ENCODE measurements at regions not wholly inside any gene's neighbourhood (a gene's known extent, or its start where the extent isn't known, plus 50 kb on each side); places are given as distances from the start of the nearest gene placed in this dataset.

DNA sequence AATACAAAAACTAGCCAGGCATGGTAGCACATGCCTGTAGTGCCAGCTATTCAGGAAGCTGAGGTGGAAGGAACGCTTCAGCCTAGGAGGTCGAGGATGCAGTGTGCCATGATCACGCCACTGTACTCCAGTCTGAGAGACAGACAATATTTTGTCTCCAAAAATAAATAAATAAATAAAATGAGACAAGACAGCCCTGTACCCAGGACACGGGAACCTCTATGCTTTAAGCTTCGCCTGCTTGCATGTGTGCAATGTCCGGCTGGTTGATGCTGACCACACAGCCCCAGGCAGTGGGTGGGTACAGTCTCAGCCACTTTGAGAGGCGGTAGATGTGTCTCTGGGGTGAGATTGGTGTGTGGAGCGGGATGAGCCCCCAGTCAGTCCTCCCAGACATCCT is 52.0 kb upstream of the MPEG1 start:
- Histone ChIP-seq H3K4me1 (no peaks in the 10 kb centered on the region), H3K36me3 (no peaks in the 10 kb centered on the region), H3K27ac (no peak overlapping the region), H3K4me3 (no peak overlapping the region), H3K9me3 (no peaks in the 10 kb centered on the region), H3K27me3 (no peaks in the 10 kb centered on the region)
- no peak for DNase-seq
- TF ChIP-seq EP300 (IDR thresholded peaks at IDR 0.05), result no peak
- TF ChIP-seq, protein P1, sequence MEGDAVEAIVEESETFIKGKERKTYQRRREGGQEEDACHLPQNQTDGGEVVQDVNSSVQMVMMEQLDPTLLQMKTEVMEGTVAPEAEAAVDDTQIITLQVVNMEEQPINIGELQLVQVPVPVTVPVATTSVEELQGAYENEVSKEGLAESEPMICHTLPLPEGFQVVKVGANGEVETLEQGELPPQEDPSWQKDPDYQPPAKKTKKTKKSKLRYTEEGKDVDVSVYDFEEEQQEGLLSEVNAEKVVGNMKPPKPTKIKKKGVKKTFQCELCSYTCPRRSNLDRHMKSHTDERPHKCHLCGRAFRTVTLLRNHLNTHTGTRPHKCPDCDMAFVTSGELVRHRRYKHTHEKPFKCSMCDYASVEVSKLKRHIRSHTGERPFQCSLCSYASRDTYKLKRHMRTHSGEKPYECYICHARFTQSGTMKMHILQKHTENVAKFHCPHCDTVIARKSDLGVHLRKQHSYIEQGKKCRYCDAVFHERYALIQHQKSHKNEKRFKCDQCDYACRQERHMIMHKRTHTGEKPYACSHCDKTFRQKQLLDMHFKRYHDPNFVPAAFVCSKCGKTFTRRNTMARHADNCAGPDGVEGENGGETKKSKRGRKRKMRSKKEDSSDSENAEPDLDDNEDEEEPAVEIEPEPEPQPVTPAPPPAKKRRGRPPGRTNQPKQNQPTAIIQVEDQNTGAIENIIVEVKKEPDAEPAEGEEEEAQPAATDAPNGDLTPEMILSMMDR (IDR thresholded peaks at IDR 0.05), result no peak
- no peak for TF ChIP-seq POLR2AphosphoS5 (IDR thresholded peaks at IDR 0.05)
- TF ChIP-seq POLR2A (IDR thresholded peaks at IDR 0.05), result no peak
- 88 to 93% methylated on average over 8 of the region's 8 CpGs for WGBS, 2 donors
- ATAC-seq (ENCODE audit: low FRiP score in 2 of 2), result no peak

- H3K27ac ChIP-seq, result no peak overlapping the region
- H3K36me3 ChIP-seq, result no peaks in the 10 kb centered on the region
- WGBS, 2 donors, result 85 to 90% methylated on average over 6 to 7 of the region's 9 CpGs
- DNase-seq (peak; percentile 37 to 60), ATAC-seq (ENCODE audit: low FRiP score in 2 of 2) (no peak)
- H3K9me3 ChIP-seq, result no peaks in the 10 kb centered on the region
- no peaks in the 10 kb centered on the region for H3K27me3 ChIP-seq
- H3K4me1 ChIP-seq, result no peaks in the 10 kb centered on the region
- no peak overlapping the region for H3K4me3 ChIP-seq
- TF ChIP-seq, protein P1 (IDR thresholded peaks at IDR 0.05), result peak in 3 of 6 experiments; percentile 12 to 31 (median 28)
- TF ChIP-seq POLR2AphosphoS5 (IDR thresholded peaks at IDR 0.05) (no peak), POLR2A (IDR thresholded peaks at IDR 0.05) (no peak), EP300 (IDR thresholded peaks at IDR 0.05) (no peak)
These were observed 50.6 kb upstream of the MPEG1 start for GRCh38 chr11:59263225-59263894.

Small RNA genes lying in the stretch of these regions (small RNA-seq; reads per million reads assigned to genes)
- 0 reads per million in 4 donors for gene RN7SL435P

Measured in upper lobe of left lung (tissue), 6 donors.